Motor neuron (in vitro differentiated cells): ENCODE measurements at regions not wholly inside any gene's neighbourhood (a gene's known extent, or its start where the extent isn't known, plus 50 kb on each side); places are given as distances from the start of the nearest gene placed in this dataset.

Source experiments
- ATAC-seq, 8 experiments: fragments of 200-7000 bp; cut with Tn5 transposase; replicated peaks in 6 of 8; 2 replicates each; pipeline ENCODE4 v1.8.0; 2021; ENCODE audit warnings: mild to moderate bottlenecking in 8 of 8, moderate library complexity in 8 of 8
- H3K27ac ChIP-seq, 2 donors: fragments of 250-450 bp; sonication (Bioruptor Pico); 2 replicates each; pipeline ENCODE4 v1.9.0; 2021; ENCODE audit warnings: antibody characterized with exemption in 2 of 2, mild to moderate bottlenecking in 2 of 2, moderate library complexity in 1 of 2
- H3K4me1 ChIP-seq, 2 donors: fragments of 250-450 bp; sonication (Bioruptor Pico); replicated peaks in 1 of 2; 2 replicates each; pipeline ENCODE4 v1.6.1; 2021; ENCODE audit warnings: antibody characterized with exemption in 2 of 2, mild to moderate bottlenecking in 2 of 2, moderate library complexity in 1 of 2
- H3K4me3 ChIP-seq, 5 donors: fragments of 250-450 bp; sonication (Bioruptor Pico); 2 replicates each; pipeline ENCODE4 v1.9.0; 2021; ENCODE audit warnings: antibody characterized with exemption in 5 of 5, mild to moderate bottlenecking in 5 of 5, moderate library complexity in 4 of 5
- WGBS, 10 experiments: fragments of 450-650 bp; shearing (Covaris generic); methylation state at CpG; one replicate each; pipeline ENCODE4 v1.0.0; 2022; 5-methylcytosine and 5-hydroxymethylcytosine counted together
- in situ Hi-C, 9 experiments: fragments of 400-800 bp; cut with MboI; loops; one replicate each; pipeline ENCODE4 v1.15.0; 2021; ENCODE audit warnings: low sequenced_read_pairs in 9 of 9, low pct_unique_long_range_greater_than_20kb in 2 of 9; ENCODE audit not compliant: unreplicated experiment in 9 of 9

GRCh38 chr16:52817696-52818095, 235.0 kb downstream of the CHD9NB start:
- in situ Hi-C loops, result no loop called here
- Histone ChIP-seq H3K4me3 (no peak overlapping the region), H3K27ac (no peak overlapping the region), H3K4me1 (peaks cover 7 to 11% of the 10 kb centered on the region in 2 donors)
- WGBS, 10 experiments, result 27 to 96% (median 73%) methylated on average over 2 to 6 of the region's 6 CpGs; no CpG with 5 or more reads in 1 of the 10 experiments
- ATAC-seq, result no peak

GRCh38 chr16:52816993-52817392, 235.7 kb downstream of the CHD9NB start:
- Histone ChIP-seq H3K4me3 (no peak overlapping the region), H3K27ac (no peak overlapping the region), H3K4me1 (peaks cover 11% of the 10 kb centered on the region in 2 donors)
- 7 to 100% (median 40%) methylated on average over 1 to 6 of the region's 6 CpGs; no CpG with 5 or more reads in 1 of the 10 experiments for WGBS, 10 experiments
- ATAC-seq, result peak in 1 of 8 experiments; percentile 17
- in situ Hi-C loops, result no loop called here

- H3K4me1 ChIP-seq, result peaks cover 2 to 8% of the 10 kb centered on the region in 2 donors
- no peak overlapping the region for H3K4me3 ChIP-seq
- H3K27ac ChIP-seq, result no peak overlapping the region
- 28 to 93% (median 52%) methylated on average over 1 to 5 of the region's 5 CpGs for WGBS, 10 experiments
- ATAC-seq, result peak in 7 of 8 experiments; percentile 46 to 94 (median 90)
- in situ Hi-C loops, result no loop called here
Observed at GRCh38 chr16:52812678-52813556, 239.8 kb downstream of the CHD9NB start.

- no peak overlapping the region for H3K4me3 ChIP-seq
- no peaks in the 10 kb centered on the region for H3K4me1 ChIP-seq
- in situ Hi-C loops, result no loop called here
- WGBS, 10 experiments, result 0 to 86% (median 60%) methylated on average over 1 to 3 of the region's 3 CpGs; no CpG with 5 or more reads in 4 of the 10 experiments
- no peak for ATAC-seq
- no peak overlapping the region for H3K27ac ChIP-seq
Observed at GRCh38 chr16:52805559-52806168, 247.0 kb downstream of the CHD9NB start.

DNA sequence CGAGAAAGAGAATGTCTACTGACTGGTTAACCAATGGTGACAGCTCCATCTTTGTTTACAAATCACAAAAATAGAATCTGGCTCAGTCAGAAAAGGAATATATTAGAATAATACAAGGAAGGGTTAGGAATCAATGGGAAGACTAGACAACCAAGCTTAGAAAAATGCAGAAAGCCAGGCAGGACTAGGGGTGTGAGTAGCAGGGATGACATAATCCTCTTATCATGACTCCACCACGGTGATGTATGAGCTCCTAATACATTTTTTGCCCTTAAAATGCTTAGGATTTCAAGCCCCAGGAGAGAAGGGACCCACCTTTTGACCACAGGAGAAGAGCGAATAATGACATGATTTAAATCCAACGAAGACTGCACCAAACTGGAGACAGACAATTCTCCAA, 252.3 kb downstream of the CHD9NB start:
- peak in 5 of 8 experiments; percentile 75 to 91 (median 82) for ATAC-seq
- 0 to 100% (median 79%) methylated on average over 1 to 4 of the region's 4 CpGs; no CpG with 5 or more reads in 3 of the 10 experiments for WGBS, 10 experiments
- in situ Hi-C loops, result no loop called here

GRCh38 chr16:52799149-52799548, 252.2 kb upstream of the TOX3 start:
- Histone ChIP-seq H3K4me3 (no peak overlapping the region), H3K27ac (no peak overlapping the region), H3K4me1 (peaks cover 2 to 3% of the 10 kb centered on the region in 2 donors)
- ATAC-seq, result no peak
- 10 to 93% (median 83%) methylated on average over 2 of the region's 2 CpGs; no CpG with 5 or more reads in 4 of the 10 experiments for WGBS, 10 experiments
- in situ Hi-C loops, result no loop called here

More for the DNA sequence above, 252.3 kb downstream of the CHD9NB start:
- H3K4me3 ChIP-seq, result no peak overlapping the region
- H3K27ac ChIP-seq, result no peak overlapping the region
- H3K4me1 ChIP-seq, result peaks cover 2 to 3% of the 10 kb centered on the region in 2 donors

DNA sequence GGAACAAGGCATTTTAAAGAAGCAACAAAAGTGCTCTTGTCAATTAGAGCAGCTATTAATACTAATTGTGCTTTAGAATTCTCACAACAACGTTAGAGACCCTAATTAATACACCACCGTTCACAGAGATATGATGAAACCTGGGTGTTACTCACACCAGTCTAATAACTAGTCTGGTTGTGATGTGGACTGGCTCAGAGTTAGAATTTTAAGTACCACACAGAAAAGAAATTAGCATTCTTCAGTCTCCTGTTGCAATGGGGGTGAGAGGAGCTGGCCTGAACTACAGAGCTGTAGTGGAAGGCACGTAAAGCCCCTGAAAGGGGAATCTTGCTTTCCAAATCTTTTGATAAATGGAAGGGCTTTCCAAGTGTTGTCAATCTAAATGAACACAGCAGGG, 240.8 kb upstream of the TOX3 start:
- in situ Hi-C loops, result no loop called here
- WGBS, 10 experiments, result 0 to 85% (median 21%) methylated on average over 1 to 3 of the region's 3 CpGs; no CpG with 5 or more reads in 1 of the 10 experiments
- Histone ChIP-seq H3K27ac (no peak overlapping the region), H3K4me1 (peaks cover 15 to 17% of the 10 kb centered on the region in 2 donors), H3K4me3 (no peak overlapping the region)
- peak in 3 of 8 experiments; percentile 46 to 75 (median 52) for ATAC-seq

DNA sequence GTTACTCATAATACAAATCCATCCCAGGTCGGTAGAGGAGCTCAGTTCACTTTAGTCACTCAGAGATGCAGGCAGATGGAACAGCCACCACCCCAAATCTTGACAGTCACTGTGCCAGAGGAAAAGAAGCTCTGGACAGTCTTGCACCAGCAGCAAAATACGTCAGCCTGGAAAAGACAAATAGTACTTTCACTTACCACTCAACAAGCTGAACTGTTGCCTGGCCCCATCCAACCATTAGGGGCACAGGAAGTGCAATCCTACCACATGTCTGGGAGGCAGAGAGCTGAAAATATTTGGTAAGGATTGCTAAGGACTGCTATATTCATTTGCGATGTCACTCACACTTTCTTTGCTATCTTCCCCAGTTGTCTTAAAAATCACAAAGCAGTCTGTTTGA, 239.1 kb upstream of the TOX3 start:
- H3K27ac ChIP-seq, result no peak overlapping the region
- in situ Hi-C loops, result no loop called here
- H3K4me1 ChIP-seq, result peaks cover 24 to 29% of the 10 kb centered on the region in 2 donors
- peak in 1 of 8 experiments; percentile 60 for ATAC-seq
- no peak overlapping the region for H3K4me3 ChIP-seq
- WGBS, 10 experiments, result 87 to 100% (median 100%) methylated on average over 1 to 3 of the region's 3 CpGs; no CpG with 5 or more reads in 5 of the 10 experiments

DNA sequence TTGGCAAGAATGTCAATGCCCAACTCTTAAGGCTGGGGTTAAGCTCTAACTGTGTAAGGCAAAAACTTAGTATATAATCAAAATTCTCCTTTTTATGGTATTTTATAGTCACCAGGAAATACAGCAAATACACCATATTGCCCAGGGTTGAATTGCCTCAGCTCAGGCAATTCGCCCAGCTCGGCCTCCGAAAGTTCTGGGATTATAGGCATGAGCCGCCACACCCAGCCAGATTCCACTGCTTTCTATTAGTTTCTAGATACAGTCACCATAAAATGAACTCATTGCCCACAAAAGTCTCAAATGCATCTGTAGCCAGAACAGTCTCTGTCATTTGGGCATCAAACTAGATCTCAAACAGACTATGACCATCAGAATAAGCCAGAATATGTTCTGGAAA, 238.7 kb upstream of the TOX3 start:
- ATAC-seq, result no peak
- Histone ChIP-seq H3K4me3 (no peak overlapping the region), H3K4me1 (peaks cover 26 to 33% of the 10 kb centered on the region in 2 donors), H3K27ac (no peak overlapping the region)
- in situ Hi-C loops, result no loop called here
- 4 to 100% (median 70%) methylated on average over 2 to 4 of the region's 4 CpGs; no CpG with 5 or more reads in 2 of the 10 experiments for WGBS, 10 experiments

- in situ Hi-C loops, result no loop called here
Observed at GRCh38 chr16:52783616-52784015, 236.7 kb upstream of the TOX3 start.

DNA sequence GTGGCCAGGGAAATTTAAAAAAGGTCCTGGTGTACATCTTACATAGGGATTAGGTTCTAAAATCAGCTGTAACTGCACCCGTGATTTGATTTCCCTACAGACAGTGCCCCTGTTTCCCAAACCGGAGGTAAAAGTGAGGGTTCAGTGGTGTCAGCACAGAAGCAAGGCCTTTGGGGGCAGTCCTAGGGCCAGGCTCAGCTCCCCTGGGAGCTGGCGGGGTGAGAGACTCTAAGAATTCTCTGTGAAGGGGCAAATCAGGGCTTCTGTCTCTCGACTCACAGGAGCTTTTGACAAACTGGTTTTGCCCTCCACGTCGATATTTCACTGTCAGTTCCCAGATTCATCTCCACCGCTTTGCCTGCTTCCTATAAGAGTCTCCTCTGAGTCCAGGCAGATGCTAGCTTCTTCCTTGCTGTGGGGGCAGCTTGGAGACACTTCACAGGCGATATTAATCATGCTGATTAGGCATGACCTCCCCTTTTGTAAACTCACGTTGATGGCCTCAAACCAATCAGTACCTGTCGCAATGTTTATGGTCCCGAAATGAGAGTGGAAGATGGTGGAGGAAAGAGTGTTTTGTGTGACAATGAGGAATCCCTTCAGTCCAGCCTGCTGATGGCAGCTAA, 234.2 kb upstream of the TOX3 start:
- H3K4me1 ChIP-seq, result peaks cover 11 to 17% of the 10 kb centered on the region in 2 donors
- 22 to 100% (median 40%) methylated on average over 1 to 9 of the region's 11 CpGs; no CpG with 5 or more reads in 1 of the 10 experiments for WGBS, 10 experiments
- in situ Hi-C loops, result no loop called here
- no peak overlapping the region for H3K4me3 ChIP-seq
- peak in 5 of 8 experiments; percentile 34 to 77 (median 45) for ATAC-seq
- H3K27ac ChIP-seq, result peak overlapping the region in 1 of 2 donors; percentile 23

More at GRCh38 chr16:52783616-52784015, 236.7 kb upstream of the TOX3 start:
- no peak overlapping the region for H3K4me3 ChIP-seq
- H3K27ac ChIP-seq, result no peak overlapping the region
- peaks cover 26 to 34% of the 10 kb centered on the region in 2 donors for H3K4me1 ChIP-seq
- no peak for ATAC-seq

- 0 to 100% (median 89%) methylated on average over 1 of the region's 1 CpG; no CpG with 5 or more reads in 5 of the 10 experiments for WGBS, 10 experiments
- Histone ChIP-seq H3K27ac (no peak overlapping the region), H3K4me1 (peaks cover 0 to 6% of the 10 kb centered on the region in 2 donors), H3K4me3 (no peak overlapping the region)
- in situ Hi-C loops, result loop anchor here in 1 of 9 experiments (25.0 kb wide), 1 partner anchor 89 kb away; no protein-coding TSS in a partner anchor
- ATAC-seq, result no peak
Observed at GRCh38 chr16:52773026-52773425, 226.1 kb upstream of the TOX3 start.
